ENCODE measurements at regions not wholly inside any gene's neighbourhood (a gene's known extent, or its start where the extent isn't known, plus 50 kb on each side); places are given as distances from the start of the nearest gene placed in this dataset.

- H3K9ac ChIP-seq (ENCODE audit: low read depth in 1 of 2, low read length in 2 of 2): no peak overlapping the region
- no peaks in the 10 kb centered on the region for H3K27me3 ChIP-seq (ENCODE audit: control insufficient read depth in 4 of 4, insufficient read depth in 4 of 4, low read length in 3 of 4)
Measured at GRCh38 chr20:6691516-6691915, 76.0 kb upstream of the BMP2 start.

GRCh38 chr20:6689339-6689973 is 78.0 kb upstream of the BMP2 start:
- Histone ChIP-seq H3K9ac (ENCODE audit: low read depth in 1 of 2, low read length in 2 of 2) (no peak overlapping the region), H3K36me3 (ENCODE audit: control insufficient read depth in 4 of 4, insufficient read depth in 3 of 4, low read depth in 1 of 4, low read length in 3 of 4) (no peaks in the 10 kb centered on the region), H3K4me1 (ENCODE audit: control insufficient read depth in 4 of 4, insufficient read depth in 4 of 4, low read length in 3 of 4) (peaks cover 0 to 4% (median 0%) of the 10 kb centered on the region in 4 donors), H3K4me3 (ENCODE audit: low read depth in 1 of 3, low read length in 3 of 3) (no peak overlapping the region), H3K27me3 (ENCODE audit: control insufficient read depth in 4 of 4, insufficient read depth in 4 of 4, low read length in 3 of 4) (no peaks in the 10 kb centered on the region), H3K9me3 (ENCODE audit: control insufficient read depth in 4 of 4, low read length in 3 of 4) (no peaks in the 10 kb centered on the region), H3K27ac (ENCODE audit: low read depth in 1 of 2, low read length in 2 of 2) (no peak overlapping the region)
- no peak for DNase-seq (ENCODE audit: low spot score)
- TF ChIP-seq RAD21 (IDR thresholded peaks at IDR 0.05) (no peak), ATF3 (IDR thresholded peaks at IDR 0.05) (no peak), MAX (IDR thresholded peaks at IDR 0.05) (no peak), SP1 (IDR thresholded peaks at IDR 0.05) (no peak), TAF1 (conservative IDR thresholded peaks at IDR 0.05) (no peak), EGR1 (IDR thresholded peaks at IDR 0.05; ENCODE audit: low read depth in 2 of 2) (no peak), JUND (IDR thresholded peaks at IDR 0.05) (no peak), GABPA (IDR thresholded peaks at IDR 0.05 in 1 of 2, conservative IDR thresholded peaks at IDR 0.05 in 1 of 2) (no peak), HNF4A (conservative IDR thresholded peaks at IDR 0.05) (no peak), HNF4G (IDR thresholded peaks at IDR 0.05) (no peak), CTCF (IDR thresholded peaks at IDR 0.05; ENCODE audit: low read depth, low read length, missing input control) (no peak), FOXA1 (IDR thresholded peaks at IDR 0.05) (no peak), ZBTB33 (IDR thresholded peaks at IDR 0.05) (no peak), NR2F2 (IDR thresholded peaks at IDR 0.05) (no peak), YY1 (IDR thresholded peaks at IDR 0.05) (no peak), FOXA2 (IDR thresholded peaks at IDR 0.05) (no peak), RXRA (IDR thresholded peaks at IDR 0.05) (no peak)
- WGBS: 87% methylated on average over 7 of the region's 7 CpGs

More at GRCh38 chr20:6691516-6691915, 76.0 kb upstream of the BMP2 start:
- WGBS: 85% methylated on average over 4 of the region's 4 CpGs
- Histone ChIP-seq H3K4me3 (ENCODE audit: low read depth in 1 of 3, low read length in 3 of 3) (no peak overlapping the region), H3K27ac (ENCODE audit: low read depth in 1 of 2, low read length in 2 of 2) (no peak overlapping the region), H3K4me1 (ENCODE audit: control insufficient read depth in 4 of 4, insufficient read depth in 4 of 4, low read length in 3 of 4) (peaks cover 0 to 4% (median 0%) of the 10 kb centered on the region in 4 donors), H3K36me3 (ENCODE audit: control insufficient read depth in 4 of 4, insufficient read depth in 3 of 4, low read depth in 1 of 4, low read length in 3 of 4) (no peaks in the 10 kb centered on the region), H3K9me3 (ENCODE audit: control insufficient read depth in 4 of 4, low read length in 3 of 4) (no peaks in the 10 kb centered on the region)
- TF ChIP-seq ATF3 (IDR thresholded peaks at IDR 0.05) (no peak), NR2F2 (IDR thresholded peaks at IDR 0.05) (no peak), FOXA2 (IDR thresholded peaks at IDR 0.05) (no peak), HNF4G (IDR thresholded peaks at IDR 0.05) (no peak)
- no peak for DNase-seq (ENCODE audit: low spot score)
